ENCODE measurements at regions not wholly inside any gene's neighbourhood (a gene's known extent, or its start where the extent isn't known, plus 50 kb on each side); places are given as distances from the start of the nearest gene placed in this dataset.

- DNase-seq, result no peak
- Mint-ChIP-seq H3K9me3 (no peaks in the 10 kb centered on the region), H3K4me1 (ENCODE audit: low read depth) (no peaks in the 10 kb centered on the region), H3K4me3 (no peak overlapping the region), H3K27ac (no peak overlapping the region), H3K27me3 (no peaks in the 10 kb centered on the region), H3K36me3 (ENCODE audit: low read depth) (no peaks in the 10 kb centered on the region)
- ChIA-PET CTCF (no interaction called here), POLR2A (no interaction called here)
- H3K4me3 ChIP-seq (ENCODE audit: low read length), result no peak overlapping the region
- no peak for ATAC-seq (ENCODE audit: poor library complexity)
- no peak for TF ChIP-seq CTCF (IDR thresholded peaks at IDR 0.05)
- no peaks in the 10 kb centered on the region for H3K36me3 ChIP-seq (ENCODE audit: insufficient read depth, low read length)
- no peaks in the 10 kb centered on the region for H3K27me3 ChIP-seq (ENCODE audit: control insufficient read depth in 1 of 2, insufficient read depth in 2 of 2, low read length in 2 of 2)
- H3K27ac ChIP-seq (ENCODE audit: low read depth in 1 of 2, low read length in 2 of 2), result no peak overlapping the region
- no peaks in the 10 kb centered on the region for H3K9me3 ChIP-seq (ENCODE audit: control insufficient read depth in 1 of 2, insufficient read depth in 1 of 2, low read length in 2 of 2)
- intact Hi-C loops (cut with DNase I, micrococcal nuclease), result no loop called here
- H3K4me1 ChIP-seq (ENCODE audit: insufficient read depth, low read length), result no peaks in the 10 kb centered on the region
Measured at GRCh38 chr12:87866578-87867292, 162.5 kb downstream of the C12orf50 start.

GRCh38 chr12:87861791-87862190 lies 167.4 kb downstream of the C12orf50 start:
- ATAC-seq (ENCODE audit: poor library complexity), result no peak
- DNase-seq, result no peak
- Histone ChIP-seq H3K36me3 (ENCODE audit: insufficient read depth, low read length) (no peaks in the 10 kb centered on the region), H3K9me3 (ENCODE audit: control insufficient read depth in 1 of 2, insufficient read depth in 1 of 2, low read length in 2 of 2) (no peaks in the 10 kb centered on the region), H3K27ac (ENCODE audit: low read depth in 1 of 2, low read length in 2 of 2) (no peak overlapping the region), H3K27me3 (ENCODE audit: control insufficient read depth in 1 of 2, insufficient read depth in 2 of 2, low read length in 2 of 2) (no peaks in the 10 kb centered on the region), H3K4me3 (ENCODE audit: low read length) (no peak overlapping the region), H3K4me1 (ENCODE audit: insufficient read depth, low read length) (no peaks in the 10 kb centered on the region)
- H3K4me1 Mint-ChIP-seq (ENCODE audit: low read depth), result no peaks in the 10 kb centered on the region
- no peaks in the 10 kb centered on the region for H3K27me3 Mint-ChIP-seq
- H3K36me3 Mint-ChIP-seq (ENCODE audit: low read depth), result no peaks in the 10 kb centered on the region
- H3K4me3 Mint-ChIP-seq, result no peak overlapping the region
- intact Hi-C loops (cut with DNase I, micrococcal nuclease), result no loop called here
- H3K9me3 Mint-ChIP-seq, result no peaks in the 10 kb centered on the region
- TF ChIP-seq CTCF (IDR thresholded peaks at IDR 0.05), result no peak
- no peak overlapping the region for H3K27ac Mint-ChIP-seq
- CTCF ChIA-PET, result no interaction called here
- POLR2A ChIA-PET, result no interaction called here

- H3K27ac ChIP-seq (ENCODE audit: low read depth in 1 of 2, low read length in 2 of 2), result no peak overlapping the region
- ChIA-PET CTCF (no interaction called here), POLR2A (no interaction called here)
- H3K4me1 ChIP-seq (ENCODE audit: insufficient read depth, low read length), result no peaks in the 10 kb centered on the region
- no peaks in the 10 kb centered on the region for H3K36me3 ChIP-seq (ENCODE audit: insufficient read depth, low read length)
- H3K27me3 ChIP-seq (ENCODE audit: control insufficient read depth in 1 of 2, insufficient read depth in 2 of 2, low read length in 2 of 2), result no peaks in the 10 kb centered on the region
- Mint-ChIP-seq H3K4me3 (no peak overlapping the region), H3K4me1 (ENCODE audit: low read depth) (no peaks in the 10 kb centered on the region), H3K27me3 (peaks cover under 1% of the 10 kb centered on the region), H3K27ac (no peak overlapping the region), H3K9me3 (no peaks in the 10 kb centered on the region), H3K36me3 (ENCODE audit: low read depth) (no peaks in the 10 kb centered on the region)
- no peak overlapping the region for H3K4me3 ChIP-seq (ENCODE audit: low read length)
- TF ChIP-seq CTCF (IDR thresholded peaks at IDR 0.05), result no peak
- no peak for ATAC-seq (ENCODE audit: poor library complexity)
- intact Hi-C loops (cut with DNase I, micrococcal nuclease), result no loop called here
- H3K9me3 ChIP-seq (ENCODE audit: control insufficient read depth in 1 of 2, insufficient read depth in 1 of 2, low read length in 2 of 2), result no peaks in the 10 kb centered on the region
- no peak for DNase-seq
Measured at GRCh38 chr12:87853448-87854003, 175.7 kb downstream of the C12orf50 start.

Data from CD4-positive, alpha-beta T cell (primary cell).